NT2/D1 (cell line): ENCODE measurements at regions not wholly inside any gene's neighbourhood (a gene's known extent, or its start where the extent isn't known, plus 50 kb on each side); places are given as distances from the start of the nearest gene placed in this dataset.

Experiments used
- DNase-seq: peaks from one replicate; pipeline ENCODE4 v3.0.0-alpha.2; 2011; ENCODE audit warnings: low read depth, low spot score
- H3K27me3 ChIP-seq: 2 replicates; pipeline ENCODE4 v1.6.0; 2011; ENCODE audit warnings: mild to moderate bottlenecking; ENCODE audit not compliant: insufficient read length, insufficient read depth
- H3K36me3 ChIP-seq: 2 replicates; pipeline ENCODE4 v1.6.1; 2011; ENCODE audit warnings: mild to moderate bottlenecking, low read length, mixed read lengths; ENCODE audit not compliant: insufficient read depth, insufficient read length
- H3K4me1 ChIP-seq: 2 replicates; pipeline ENCODE4 v1.5.1; 2011; ENCODE audit not compliant: insufficient read depth, insufficient read length
- H3K4me3 ChIP-seq: 2 replicates; pipeline ENCODE4 v1.5.1; 2011; ENCODE audit warnings: low read depth; ENCODE audit not compliant: insufficient read length
- H3K9ac ChIP-seq: 2 replicates; pipeline ENCODE4 v1.6.0; 2011; ENCODE audit warnings: low read depth; ENCODE audit not compliant: insufficient read length
- H3K9me3 ChIP-seq: 2 replicates; pipeline ENCODE4 v1.5.1; 2011; ENCODE audit warnings: mild to moderate bottlenecking, low read length; ENCODE audit not compliant: insufficient read depth
- SUZ12 ChIP-seq: IDR thresholded peaks from 2 replicates; pipeline ENCODE4 v1.6.1; 2011; ENCODE audit not compliant: insufficient read length, insufficient read depth; ENCODE audit errors: extremely low read depth
- YY1 ChIP-seq: IDR thresholded peaks from 2 replicates; pipeline ENCODE4 v1.6.1; 2011; ENCODE audit not compliant: insufficient read length, insufficient read depth
- ZNF274 ChIP-seq: IDR thresholded peaks from 2 replicates; pipeline ENCODE4 v1.6.1; 2011; ENCODE audit warnings: mild to moderate bottlenecking, low read depth, low read length

DNA sequence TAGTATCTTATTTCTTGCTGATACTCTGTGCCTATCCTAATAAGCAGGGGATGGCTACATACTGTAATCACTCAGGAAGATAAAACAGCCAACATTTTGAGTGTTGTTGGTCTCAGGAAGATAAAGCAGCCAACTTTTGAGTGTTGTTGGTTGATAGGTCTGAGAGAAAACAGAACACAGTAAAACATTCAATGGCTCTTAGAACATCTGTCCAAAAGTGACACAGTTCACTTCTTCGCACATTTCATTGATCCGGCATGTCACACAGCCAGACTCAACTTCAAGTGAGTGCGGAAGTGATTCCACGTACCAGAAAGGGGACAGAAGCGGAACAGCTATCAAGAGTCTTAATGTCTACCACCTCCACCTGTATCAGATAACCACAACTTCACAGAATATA, 87.3 kb upstream of the DMD start:
- H3K36me3 ChIP-seq = no peaks in the 10 kb centered on the region
- H3K9ac ChIP-seq = no peak overlapping the region
- no peak for TF ChIP-seq YY1
- no peak for DNase-seq
- H3K4me3 ChIP-seq = no peak overlapping the region
- no peaks in the 10 kb centered on the region for H3K9me3 ChIP-seq
- H3K27me3 ChIP-seq = no peaks in the 10 kb centered on the region
- no peaks in the 10 kb centered on the region for H3K4me1 ChIP-seq

DNA sequence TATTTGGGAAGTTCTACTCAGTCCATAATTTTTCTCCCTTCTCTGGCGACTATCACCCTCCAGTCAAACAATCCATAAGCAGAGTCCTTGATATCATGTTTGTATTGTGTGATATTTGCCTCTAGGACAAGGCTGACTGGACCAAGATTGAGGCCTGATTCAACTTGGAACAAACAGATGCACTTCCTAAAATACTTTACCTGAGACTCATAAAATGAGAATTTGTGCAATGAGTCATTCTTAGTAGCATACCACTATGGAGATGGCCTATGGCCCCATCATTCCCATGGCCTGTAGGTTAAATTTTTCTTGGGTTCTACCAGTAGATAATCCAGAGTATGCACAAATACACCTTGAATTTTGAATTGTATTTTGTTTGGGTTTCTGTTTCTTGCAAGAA, 74.2 kb upstream of the DMD start:
- no peak for DNase-seq
- Histone ChIP-seq H3K9me3 (no peaks in the 10 kb centered on the region), H3K27me3 (no peaks in the 10 kb centered on the region), H3K4me1 (no peaks in the 10 kb centered on the region), H3K4me3 (no peak overlapping the region), H3K36me3 (no peaks in the 10 kb centered on the region), H3K9ac (no peak overlapping the region)
- no peak for TF ChIP-seq ZNF274
- no peak for TF ChIP-seq YY1
- no peak for TF ChIP-seq SUZ12

DNA sequence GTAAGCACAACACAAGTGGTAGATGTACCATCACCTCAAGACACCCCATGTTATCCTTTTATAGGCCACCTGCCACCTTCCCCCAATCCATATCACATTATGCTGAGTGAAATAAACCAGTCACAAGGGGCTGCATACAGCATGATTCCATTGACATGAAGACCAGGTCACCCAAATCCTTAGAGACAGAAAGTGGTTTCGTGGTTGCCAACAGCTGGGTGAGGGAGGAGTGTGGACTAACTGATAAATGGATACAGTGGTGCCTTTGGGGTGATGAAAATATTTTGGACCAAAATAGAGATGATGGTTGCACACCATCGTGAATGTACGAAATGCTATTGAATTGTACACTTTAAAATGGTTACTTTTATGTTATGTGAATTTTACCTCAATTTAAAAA, 65.7 kb upstream of the DMD start:
- no peak overlapping the region for H3K9ac ChIP-seq
- no peaks in the 10 kb centered on the region for H3K4me1 ChIP-seq
- H3K4me3 ChIP-seq = no peak overlapping the region
- TF ChIP-seq ZNF274 = no peak
- TF ChIP-seq YY1 = no peak
- no peaks in the 10 kb centered on the region for H3K27me3 ChIP-seq
- DNase-seq = no peak
- H3K9me3 ChIP-seq = no peaks in the 10 kb centered on the region
- no peaks in the 10 kb centered on the region for H3K36me3 ChIP-seq

DNA sequence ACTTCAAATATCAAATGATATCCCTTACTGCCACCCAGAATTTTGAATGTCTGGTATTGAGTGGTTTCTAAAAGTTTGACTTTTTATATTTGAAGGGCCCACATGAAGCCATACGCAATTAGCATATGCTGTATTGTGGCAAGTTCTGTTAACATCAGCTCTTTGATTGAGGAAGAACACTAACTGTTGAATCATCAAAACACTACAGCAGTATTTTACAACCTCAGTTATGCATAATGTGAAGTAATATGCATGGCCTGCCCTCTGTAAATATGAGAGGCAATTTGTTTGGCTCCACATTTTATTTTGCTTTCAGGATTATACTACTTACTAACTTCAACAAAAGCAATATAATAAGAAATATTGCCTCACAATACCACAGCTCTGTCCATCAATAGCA, 62.2 kb upstream of the DMD start:
- TF ChIP-seq ZNF274 (no peak), SUZ12 (no peak), YY1 (no peak)

DNA sequence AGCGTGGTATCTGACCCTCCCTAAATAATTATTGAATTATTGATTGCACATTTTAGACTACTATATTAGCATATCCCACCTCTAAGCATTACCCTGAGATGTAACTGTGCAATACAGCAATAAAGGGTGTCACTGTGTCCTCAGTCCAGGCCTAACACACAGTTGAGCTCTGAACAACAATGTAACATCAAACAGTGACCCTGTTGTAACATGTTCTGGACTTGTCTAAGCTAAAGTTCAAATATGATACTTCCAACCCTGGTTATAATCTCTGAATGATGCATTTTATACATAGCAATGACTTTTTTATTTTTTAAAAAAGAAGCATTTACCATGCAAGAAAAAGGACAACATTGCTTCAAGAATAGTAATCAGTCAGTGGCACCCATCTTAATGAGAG, 61.6 kb upstream of the DMD start:
- no peak for DNase-seq
- TF ChIP-seq ZNF274 (no peak), SUZ12 (no peak), YY1 (no peak)
- H3K36me3 ChIP-seq = no peaks in the 10 kb centered on the region
- H3K4me1 ChIP-seq = no peaks in the 10 kb centered on the region
- no peak overlapping the region for H3K9ac ChIP-seq
- no peaks in the 10 kb centered on the region for H3K27me3 ChIP-seq
- no peak overlapping the region for H3K4me3 ChIP-seq
- no peaks in the 10 kb centered on the region for H3K9me3 ChIP-seq

More for the DNA sequence above, 62.2 kb upstream of the DMD start:
- no peak overlapping the region for H3K4me3 ChIP-seq
- H3K9me3 ChIP-seq = no peaks in the 10 kb centered on the region
- no peaks in the 10 kb centered on the region for H3K27me3 ChIP-seq
- H3K9ac ChIP-seq = no peak overlapping the region
- no peak for DNase-seq
- H3K4me1 ChIP-seq = no peaks in the 10 kb centered on the region
- no peaks in the 10 kb centered on the region for H3K36me3 ChIP-seq
